BE2C (cell line): ENCODE measurements at regions not wholly inside any gene's neighbourhood (a gene's known extent, or its start where the extent isn't known, plus 50 kb on each side); places are given as distances from the start of the nearest gene placed in this dataset.

Source experiments
- DNase-seq: peaks from one replicate; pipeline ENCODE4 v3.0.0-alpha.2; 2020
- H3K27me3 ChIP-seq: fragments of 250-450 bp; sonication (Bioruptor Pico); 2 replicates; pipeline ENCODE4 v1.5.1; 2020; ENCODE audit warnings: mild to moderate bottlenecking
- H3K36me3 ChIP-seq: fragments of 250-450 bp; sonication (Bioruptor Pico); 2 replicates; pipeline ENCODE4 v1.5.1; 2020; ENCODE audit warnings: mild to moderate bottlenecking
- H3K4me1 ChIP-seq: fragments of 250-450 bp; sonication (Bioruptor Pico); 2 replicates; pipeline ENCODE4 v1.5.1; 2020
- H3K4me3 ChIP-seq: 2 replicates; pipeline ENCODE4 v1.5.1; 2011; ENCODE audit warnings: low read depth, low read length
- H3K9me3 ChIP-seq: fragments of 250-450 bp; sonication (Bioruptor Pico); 2 replicates; pipeline ENCODE4 v1.5.1; 2020
- CTCF ChIP-seq: IDR thresholded peaks from 2 replicates; pipeline ENCODE4 v1.5.1; 2012; ENCODE audit warnings: mild to moderate bottlenecking, low read depth, low read length

- DNase-seq, result no peak
- Histone ChIP-seq H3K27me3 (no peaks in the 10 kb centered on the region), H3K4me1 (no peaks in the 10 kb centered on the region), H3K9me3 (no peaks in the 10 kb centered on the region), H3K36me3 (no peaks in the 10 kb centered on the region), H3K4me3 (no peak overlapping the region)
- no peak for TF ChIP-seq CTCF
Observed at GRCh38 chr13:34762312-34762711, 179.8 kb upstream of the NBEA start.

GRCh38 chr13:34764246-34764645, 177.8 kb upstream of the NBEA start:
- DNase-seq, result no peak
- no peaks in the 10 kb centered on the region for H3K36me3 ChIP-seq
- no peak overlapping the region for H3K4me3 ChIP-seq
- no peaks in the 10 kb centered on the region for H3K9me3 ChIP-seq
- H3K4me1 ChIP-seq, result no peaks in the 10 kb centered on the region
- H3K27me3 ChIP-seq, result no peaks in the 10 kb centered on the region
- no peak for TF ChIP-seq CTCF

- no peak for TF ChIP-seq CTCF
- Histone ChIP-seq H3K27me3 (no peaks in the 10 kb centered on the region), H3K36me3 (no peaks in the 10 kb centered on the region), H3K4me3 (no peak overlapping the region), H3K9me3 (no peaks in the 10 kb centered on the region), H3K4me1 (no peaks in the 10 kb centered on the region)
- DNase-seq, result no peak
Observed at GRCh38 chr13:34765446-34766180, 176.5 kb upstream of the NBEA start.

- DNase-seq, result no peak
- H3K4me3 ChIP-seq, result no peak overlapping the region
- no peaks in the 10 kb centered on the region for H3K36me3 ChIP-seq
- no peaks in the 10 kb centered on the region for H3K9me3 ChIP-seq
- no peaks in the 10 kb centered on the region for H3K27me3 ChIP-seq
- H3K4me1 ChIP-seq, result no peaks in the 10 kb centered on the region
- no peak for TF ChIP-seq CTCF
Observed at GRCh38 chr13:34767778-34768177, 174.3 kb upstream of the NBEA start.

GRCh38 chr13:34772206-34772605, 169.9 kb upstream of the NBEA start:
- no peaks in the 10 kb centered on the region for H3K9me3 ChIP-seq
- H3K36me3 ChIP-seq, result no peaks in the 10 kb centered on the region
- no peaks in the 10 kb centered on the region for H3K4me1 ChIP-seq
- H3K27me3 ChIP-seq, result no peaks in the 10 kb centered on the region
- no peak overlapping the region for H3K4me3 ChIP-seq
- TF ChIP-seq CTCF, result no peak
- DNase-seq, result no peak

- no peak for TF ChIP-seq CTCF
- no peak overlapping the region for H3K4me3 ChIP-seq
- no peaks in the 10 kb centered on the region for H3K36me3 ChIP-seq
- H3K9me3 ChIP-seq, result no peaks in the 10 kb centered on the region
- no peak for DNase-seq
- H3K27me3 ChIP-seq, result no peaks in the 10 kb centered on the region
- no peaks in the 10 kb centered on the region for H3K4me1 ChIP-seq
Observed at GRCh38 chr13:34772881-34773280, 169.2 kb upstream of the NBEA start.
